Mesothelial cell of epicardium (in vitro differentiated cells): ENCODE measurements at regions not wholly inside any gene's neighbourhood (a gene's known extent, or its start where the extent isn't known, plus 50 kb on each side); places are given as distances from the start of the nearest gene placed in this dataset.

Experiments
- DNase-seq, 2 experiments: peaks; one replicate each; pipeline ENCODE4 v3.0.0; 2021; ENCODE audit warnings: low spot score in 2 of 2; ENCODE audit not compliant: unreplicated experiment in 2 of 2
- H3K27ac Mint-ChIP-seq: 2 replicates; pipeline ENCODE4 v1.8.0; 2021; ENCODE audit warnings: mixed read lengths
- H3K27me3 Mint-ChIP-seq: 2 replicates; pipeline ENCODE4 v1.8.0; 2021; ENCODE audit warnings: low read depth, mixed read lengths
- H3K36me3 Mint-ChIP-seq: 2 replicates; pipeline ENCODE4 v1.8.0; 2021; ENCODE audit warnings: mixed read lengths
- H3K4me1 Mint-ChIP-seq: 2 replicates; pipeline ENCODE4 v1.8.0; 2021; ENCODE audit warnings: mixed read lengths
- H3K4me3 Mint-ChIP-seq: 2 replicates; pipeline ENCODE4 v1.8.0; 2021; ENCODE audit warnings: mild to moderate bottlenecking, moderate library complexity, mixed read lengths
- H3K9me3 Mint-ChIP-seq: 2 replicates; pipeline ENCODE4 v1.8.0; 2021; ENCODE audit warnings: mixed read lengths
- CTCF ChIP-seq: fragments of 200-600 bp; sonication (generic); IDR thresholded peaks from one replicate; pipeline ENCODE4 v1.5.0; 2021; ENCODE audit warnings: antibody characterized with exemption; ENCODE audit not compliant: unreplicated experiment

DNA sequence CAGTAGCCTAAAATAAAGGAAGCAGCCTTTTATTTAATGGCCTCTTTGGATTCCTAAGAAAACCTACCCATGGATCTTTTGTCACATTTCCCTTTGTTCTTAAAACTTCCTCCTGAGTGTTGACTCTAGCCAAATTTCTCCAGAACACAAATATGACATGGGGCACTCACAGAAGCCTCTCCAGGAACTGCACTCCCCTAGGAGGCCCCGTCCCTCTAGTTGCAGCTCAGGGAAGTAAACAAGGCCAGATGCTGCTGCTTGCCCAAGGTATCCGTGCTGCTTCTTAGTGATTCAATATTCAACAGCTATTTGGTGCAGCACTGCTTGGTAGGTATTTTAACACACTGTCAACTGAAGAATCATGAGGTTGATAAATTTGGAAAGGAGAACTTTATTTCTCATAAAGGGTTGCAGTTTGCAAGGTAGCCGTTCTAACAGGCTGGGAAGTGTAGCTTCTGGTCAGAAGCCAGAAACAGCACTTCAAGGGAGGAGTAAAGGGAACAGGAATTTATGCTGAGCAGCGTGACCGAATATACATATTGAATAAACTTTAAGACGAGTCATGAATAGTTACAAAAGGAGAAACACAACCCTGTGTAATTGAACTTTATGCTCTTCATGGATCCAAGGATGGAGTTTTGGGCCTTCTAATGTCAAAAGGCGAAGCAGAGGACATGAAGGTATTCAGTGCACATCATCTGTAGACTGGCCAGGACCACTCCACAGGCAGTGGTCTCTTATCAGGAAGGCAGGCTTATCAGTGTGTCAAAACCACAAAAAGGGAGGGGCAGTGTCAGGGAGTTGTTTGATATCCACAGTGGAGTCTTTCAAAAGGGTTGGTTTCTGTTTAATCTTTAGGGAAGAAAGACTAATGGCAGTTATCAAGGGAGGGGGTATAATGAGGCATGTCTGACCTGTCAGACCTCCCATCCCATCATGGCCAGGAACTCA is 63.3 kb downstream of the CD24 start:
- Mint-ChIP-seq H3K27me3 (no peaks in the 10 kb centered on the region), H3K27ac (peak overlapping the region; percentile 75), H3K9me3 (peaks cover 16% of the 10 kb centered on the region), H3K36me3 (peaks cover 8% of the 10 kb centered on the region), H3K4me3 (no peak overlapping the region), H3K4me1 (peaks cover 32% of the 10 kb centered on the region)
- no peak for TF ChIP-seq CTCF
- no peak for DNase-seq

GRCh38 chr6:106908386-106908840 is 66.1 kb downstream of the CD24 start:
- peaks cover 17% of the 10 kb centered on the region for H3K9me3 Mint-ChIP-seq
- H3K4me3 Mint-ChIP-seq = no peak overlapping the region
- H3K36me3 Mint-ChIP-seq = peaks cover 6% of the 10 kb centered on the region
- DNase-seq = no peak
- H3K4me1 Mint-ChIP-seq = peaks cover 27% of the 10 kb centered on the region
- H3K27me3 Mint-ChIP-seq = no peaks in the 10 kb centered on the region
- no peak for TF ChIP-seq CTCF
- H3K27ac Mint-ChIP-seq = peak overlapping the region; percentile 47

DNA sequence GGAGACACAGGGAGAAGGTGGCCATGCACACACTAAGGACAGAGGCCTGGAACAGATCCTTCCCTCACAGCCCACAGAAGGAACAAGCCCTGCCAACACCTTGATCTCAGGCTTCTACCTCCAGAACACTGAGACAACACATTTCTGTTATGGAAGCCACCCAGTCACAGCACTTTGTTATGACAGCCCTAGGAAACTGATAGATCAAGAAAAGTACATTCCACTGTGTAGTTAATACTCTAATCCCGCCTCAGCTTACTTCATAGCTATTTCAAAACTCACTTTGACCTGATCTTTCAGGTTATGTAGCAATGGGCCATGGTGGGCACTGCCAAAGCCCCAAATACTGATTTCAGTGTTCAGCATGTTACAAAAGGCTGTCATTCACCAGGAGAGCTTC is 66.8 kb downstream of the CD24 start:
- Mint-ChIP-seq H3K36me3 (peaks cover 6% of the 10 kb centered on the region), H3K27me3 (no peaks in the 10 kb centered on the region), H3K4me3 (no peak overlapping the region), H3K4me1 (peaks cover 23% of the 10 kb centered on the region), H3K27ac (peak overlapping the region; percentile 52), H3K9me3 (peaks cover 24% of the 10 kb centered on the region)
- no peak for DNase-seq
- TF ChIP-seq CTCF = no peak

DNA sequence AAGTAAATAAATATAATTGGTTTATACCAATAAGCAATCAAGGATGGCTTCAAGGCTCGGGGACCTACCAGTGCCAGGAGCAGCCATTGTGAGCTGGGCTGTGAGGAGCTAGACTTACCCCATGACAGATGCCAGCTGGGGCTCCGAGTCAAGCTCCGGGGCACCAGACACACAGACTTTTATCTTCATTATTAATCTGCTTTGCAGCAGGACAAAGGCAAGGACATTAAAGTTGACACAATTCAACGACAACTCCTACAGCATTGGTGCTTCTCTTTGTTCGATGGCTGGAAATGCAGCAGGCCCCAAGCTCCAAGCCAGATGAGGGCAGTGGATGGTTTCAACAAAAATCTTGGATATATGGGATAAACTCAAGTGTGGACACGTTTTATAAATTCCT is 68.3 kb downstream of the CD24 start:
- H3K36me3 Mint-ChIP-seq = peaks cover 3% of the 10 kb centered on the region
- peaks cover 27% of the 10 kb centered on the region for H3K9me3 Mint-ChIP-seq
- DNase-seq = no peak
- H3K27me3 Mint-ChIP-seq = no peaks in the 10 kb centered on the region
- TF ChIP-seq CTCF = no peak
- H3K27ac Mint-ChIP-seq = no peak overlapping the region
- no peak overlapping the region for H3K4me3 Mint-ChIP-seq
- H3K4me1 Mint-ChIP-seq = peaks cover 18% of the 10 kb centered on the region

DNA sequence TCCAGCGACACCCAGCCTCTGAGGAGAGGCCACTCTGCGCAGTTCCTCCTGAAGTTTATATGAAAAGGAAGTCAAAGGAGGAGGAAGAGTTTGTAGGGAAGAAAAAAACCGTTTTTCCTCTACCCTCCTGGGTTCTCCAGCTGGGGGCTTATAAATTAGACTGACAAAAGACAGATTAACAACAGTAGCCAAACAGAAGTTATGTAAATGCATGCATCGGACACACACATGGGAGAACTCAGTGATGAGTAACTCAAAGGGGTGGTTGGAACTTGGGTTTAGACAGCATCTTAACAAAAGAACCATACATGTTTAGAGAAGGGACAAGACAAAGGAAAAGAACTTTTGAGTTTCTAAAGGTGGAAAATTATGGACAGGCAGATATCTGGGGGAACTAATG is 71.2 kb downstream of the CD24 start:
- H3K4me1 Mint-ChIP-seq = peaks cover 8% of the 10 kb centered on the region
- no peak for DNase-seq
- peaks cover 32% of the 10 kb centered on the region for H3K9me3 Mint-ChIP-seq
- H3K27me3 Mint-ChIP-seq = no peaks in the 10 kb centered on the region
- H3K4me3 Mint-ChIP-seq = no peak overlapping the region
- peaks cover 7% of the 10 kb centered on the region for H3K36me3 Mint-ChIP-seq
- H3K27ac Mint-ChIP-seq = no peak overlapping the region
- no peak for TF ChIP-seq CTCF
